Stomach (tissue), 4 donors: ENCODE measurements at regions not wholly inside any gene's neighbourhood (a gene's known extent, or its start where the extent isn't known, plus 50 kb on each side); places are given as distances from the start of the nearest gene placed in this dataset.

Experiments
- CTCF ChIP-seq, 7 experiments: fragments of 450-650 bp in 4 of 7; fragments of 200-600 bp in 3 of 7; sonication (generic) in 3 of 7; IDR thresholded peaks; one replicate each; pipeline ENCODE4 v1.5.1; 2016 to 2019; ENCODE audit warnings: antibody characterized with exemption in 7 of 7, control low read depth in 2 of 7, mild to moderate bottlenecking in 1 of 7
- EP300 ChIP-seq: sonication (generic); formaldehyde crosslinking; IDR thresholded peaks from one replicate; pipeline ENCODE4 v1.6.1; 2017; ENCODE audit warnings: antibody characterized with exemption
- POLR2A ChIP-seq, 4 donors: fragments of 450-650 bp; IDR thresholded peaks; one replicate each; pipeline ENCODE4 v1.6.1; 2016; ENCODE audit warnings: antibody characterized with exemption in 4 of 4, control low read depth in 2 of 4, mild to moderate bottlenecking in 1 of 4, moderate library complexity in 1 of 4

GRCh38 chr10:45548068-45548467 is 124.5 kb downstream of the ZFAND4 start:
- TF ChIP-seq CTCF (IDR thresholded peaks at IDR 0.05) (no peak), POLR2A (IDR thresholded peaks at IDR 0.05) (no peak), EP300 (no peak)
